HepG2 (cell line): ENCODE measurements at regions not wholly inside any gene's neighbourhood (a gene's known extent, or its start where the extent isn't known, plus 50 kb on each side); places are given as distances from the start of the nearest gene placed in this dataset.

ENCODE experiments used
- ATAC-seq: fragments of 200-7000 bp; cut with Tn5 transposase; 3 replicates; pipeline ENCODE4 v1.9.1; 2020; ENCODE audit warnings: mild to moderate bottlenecking, moderate library complexity
- BruUV-seq: library from RNA; stranded (reverse); fragments of 400-500 nt; replicated peaks from 2 replicates; lab custom pipeline; 2021; lab: Mats Ljungman, UMichigan
- CTCF ChIA-PET: fragments of 300-600 bp; formaldehyde crosslinking; extraction: SDS; loops from one replicate; lab custom pipeline; 2021; ENCODE audit warnings: low total read pairs, inconsistent platforms, low intra/inter-chr PET ratio; lab: Yijun Ruan, JAX
- POLR2A ChIA-PET: fragments of 350-600 bp; sonication (Branson Sonifier 250); formaldehyde crosslinking; loops from one replicate; lab custom pipeline; 2020; ENCODE audit warnings: antibody characterized with exemption, inconsistent platforms; lab: Yijun Ruan, JAX
- DNase-seq: peaks from one replicate; pipeline ENCODE4 v3.0.0-alpha.2; 2015; ENCODE audit warnings: low spot score
- FAIRE-seq: peaks from 3 replicates; lab custom pipeline; 2011; peaks lifted over from hg19 to GRCh38; lab: Jason Lieb, UNC
- H2AFZ ChIP-seq: one replicate; pipeline ENCODE4 v1.6.1; 2011; ENCODE audit warnings: low read length, inconsistent platforms
- H3K27ac ChIP-seq: fragments of 300-600 bp; 3 replicates; pipeline ENCODE4 v1.8.0; 2011; ENCODE audit warnings: mixed run types, mild to moderate bottlenecking, mixed read lengths, low read length, inconsistent platforms; ENCODE audit not compliant: insufficient read depth; ENCODE audit errors: extremely low read length
- H3K27me3 ChIP-seq, 2 experiments: fragments of 200-600 bp in 1 of 2; 2 replicates in 1 of 2; 3 replicates in 1 of 2; pipeline versions ENCODE4 v1.6.0 to v1.8.0; 2011; ENCODE audit warnings: low read length in 2 of 2, mild to moderate bottlenecking in 2 of 2, moderate library complexity in 2 of 2, inconsistent platforms in 1 of 2; ENCODE audit not compliant: insufficient read depth in 2 of 2, control insufficient read depth in 1 of 2
- H3K36me3 ChIP-seq, 2 experiments: fragments of 200-600 bp in 1 of 2; replicated peaks in 1 of 2; 2 replicates in 1 of 2; 3 replicates in 1 of 2; pipeline versions ENCODE4 v1.5.1 to v1.8.0; 2011; ENCODE audit warnings: low read length in 2 of 2, inconsistent platforms in 1 of 2; ENCODE audit not compliant: insufficient read depth in 2 of 2, control insufficient read depth in 1 of 2
- H3K4me1 ChIP-seq: 2 replicates; pipeline ENCODE4 v1.5.1; 2012; ENCODE audit warnings: low read length, inconsistent platforms; ENCODE audit not compliant: insufficient read depth
- H3K4me2 ChIP-seq: 2 replicates; pipeline ENCODE4 v1.6.0; 2011; ENCODE audit warnings: low read depth, low read length, inconsistent platforms
- H3K4me3 ChIP-seq, 3 experiments: fragments of 200-600 bp in 1 of 3; sonication (generic), shearing (Covaris generic) in 1 of 3; replicated peaks in 1 of 3; 2 replicates each; pipeline ENCODE4 v1.5.1; 2011 to 2016; ENCODE audit warnings: low read length in 3 of 3, inconsistent platforms in 2 of 3, low read depth in 2 of 3, mild to moderate bottlenecking in 2 of 3, control low read depth in 1 of 3, mixed read lengths in 1 of 3; ENCODE audit not compliant: insufficient read depth in 1 of 3
- H3K79me2 ChIP-seq: one replicate; pipeline ENCODE4 v1.6.1; 2011; ENCODE audit warnings: low read length, inconsistent platforms; ENCODE audit not compliant: insufficient read depth
- H3K9ac ChIP-seq: 2 replicates; pipeline ENCODE4 v1.6.0; 2011; ENCODE audit warnings: mild to moderate bottlenecking, low read depth, low read length, inconsistent platforms; ENCODE audit not compliant: insufficient read depth
- H3K9me3 ChIP-seq: 2 replicates; pipeline ENCODE4 v1.5.1; 2012; ENCODE audit warnings: mild to moderate bottlenecking, low read length
- H4K20me1 ChIP-seq: 2 replicates; pipeline ENCODE4 v1.6.0; 2011; ENCODE audit warnings: inconsistent platforms, mild to moderate bottlenecking, low read length, moderate library complexity; ENCODE audit not compliant: insufficient read depth
- ELF1 ChIP-seq: sonication (generic); formaldehyde crosslinking; IDR thresholded peaks from 2 replicates; pipeline ENCODE4 v1.4.0; 2020; ENCODE audit warnings: missing genetic modification reagents
- GLI4 ChIP-seq: sonication (generic); formaldehyde crosslinking; IDR thresholded peaks from 2 replicates; pipeline ENCODE4 v1.5.1; 2020; ENCODE audit warnings: missing genetic modification reagents, mild to moderate bottlenecking, moderate library complexity, borderline replicate concordance
- HNF4A ChIP-seq: sonication (generic); formaldehyde crosslinking; IDR thresholded peaks from 2 replicates; pipeline ENCODE4 v1.4.0; 2020; ENCODE audit warnings: missing genetic modification reagents
- JDP2 ChIP-seq: sonication (generic); formaldehyde crosslinking; IDR thresholded peaks from 2 replicates; pipeline ENCODE4 v1.8.1; 2022; ENCODE audit warnings: missing genetic modification reagents, borderline replicate concordance
- KLF9 ChIP-seq: IDR thresholded peaks from 2 replicates; pipeline ENCODE4 v1.6.1; 2016; ENCODE audit warnings: low read depth
- MAFF ChIP-seq: IDR thresholded peaks from 2 replicates; pipeline ENCODE4 v1.6.1; 2011; ENCODE audit warnings: low read depth, low read length, improper control_type of control experiment
- MXD4 ChIP-seq: IDR thresholded peaks from 2 replicates; pipeline ENCODE4 v1.6.1; 2016; ENCODE audit warnings: mild to moderate bottlenecking, missing biosample characterization, missing genetic modification reagents
- NAIF1 ChIP-seq: sonication (generic); formaldehyde crosslinking; IDR thresholded peaks from 2 replicates; pipeline ENCODE4 v1.5.0; 2020; ENCODE audit warnings: mild to moderate bottlenecking, missing genetic modification reagents, borderline replicate concordance
- NFE2L1 ChIP-seq: sonication (generic); formaldehyde crosslinking; IDR thresholded peaks from 2 replicates; pipeline ENCODE4 v1.4.0; 2020; ENCODE audit warnings: missing genetic modification reagents, mild to moderate bottlenecking, borderline replicate concordance
- NFIB ChIP-seq: sonication (generic); formaldehyde crosslinking; IDR thresholded peaks from 2 replicates; pipeline ENCODE4 v1.9.0; 2021; ENCODE audit warnings: missing genetic modification reagents, mild to moderate bottlenecking, borderline replicate concordance
- ZFP36L2 ChIP-seq: sonication (generic); formaldehyde crosslinking; IDR thresholded peaks from 2 replicates; pipeline ENCODE4 v1.4.0; 2020; ENCODE audit warnings: missing genetic modification reagents
- ZFP82 ChIP-seq: sonication (generic); formaldehyde crosslinking; IDR thresholded peaks from 2 replicates; pipeline ENCODE4 v1.5.1; 2020; ENCODE audit warnings: mild to moderate bottlenecking, missing genetic modification reagents, borderline replicate concordance
- ZNF343 ChIP-seq: sonication (generic); formaldehyde crosslinking; IDR thresholded peaks from 2 replicates; pipeline ENCODE4 v1.4.0; 2020; ENCODE audit warnings: mild to moderate bottlenecking, missing genetic modification reagents
- ZNF496 ChIP-seq: sonication (generic); formaldehyde crosslinking; IDR thresholded peaks from 2 replicates; pipeline ENCODE4 v1.8.1; 2023; ENCODE audit warnings: mild to moderate bottlenecking, moderate library complexity, missing genetic modification reagents; ENCODE audit not compliant: insufficient replicate concordance
- ZNF713 ChIP-seq: sonication (generic); formaldehyde crosslinking; IDR thresholded peaks from 2 replicates; pipeline ENCODE4 v1.4.0; 2020; ENCODE audit warnings: mild to moderate bottlenecking, missing genetic modification reagents
- ZNF83 ChIP-seq: sonication (generic); formaldehyde crosslinking; IDR thresholded peaks from 2 replicates; pipeline ENCODE4 v1.4.0; 2020; ENCODE audit warnings: missing genetic modification reagents, mild to moderate bottlenecking, borderline replicate concordance
- WGBS: methylation state at CpG from one replicate; pipeline ENCODE4 v1.1.6; 2017; ENCODE audit warnings: low lambda C conversion rate; 5-methylcytosine and 5-hydroxymethylcytosine counted together
- in situ Hi-C: cut with HindIII; loops from 2 replicates; pipeline ENCODE4 v1.10.0; 2017; ENCODE audit warnings: low pct_unique_long_range_greater_than_20kb; ENCODE audit not compliant: extremely low pct_ligation_motif_present
- intact Hi-C: fragments of 100-400 bp; cut with micrococcal nuclease; formaldehyde crosslinking; loops from one replicate; pipeline ENCODE4 v1.10.0; 2022; ENCODE audit not compliant: unreplicated experiment
- TF ChIP-seq, protein P1 (sequence below): sonication (generic); formaldehyde crosslinking; conservative IDR thresholded peaks from 2 replicates; pipeline ENCODE4 v1.4.0; 2020; ENCODE audit warnings: missing genetic modification reagents
- TF ChIP-seq, protein P2 (sequence below): sonication (generic); formaldehyde crosslinking; IDR thresholded peaks from 2 replicates; pipeline ENCODE4 v1.9.0; 2022; ENCODE audit warnings: missing genetic modification reagents, mild to moderate bottlenecking, borderline replicate concordance
- TF ChIP-seq, protein P3 (sequence below): sonication (generic); formaldehyde crosslinking; IDR thresholded peaks from 2 replicates; pipeline ENCODE4 v1.4.0; 2020; ENCODE audit warnings: missing genetic modification reagents, borderline replicate concordance

DNA sequence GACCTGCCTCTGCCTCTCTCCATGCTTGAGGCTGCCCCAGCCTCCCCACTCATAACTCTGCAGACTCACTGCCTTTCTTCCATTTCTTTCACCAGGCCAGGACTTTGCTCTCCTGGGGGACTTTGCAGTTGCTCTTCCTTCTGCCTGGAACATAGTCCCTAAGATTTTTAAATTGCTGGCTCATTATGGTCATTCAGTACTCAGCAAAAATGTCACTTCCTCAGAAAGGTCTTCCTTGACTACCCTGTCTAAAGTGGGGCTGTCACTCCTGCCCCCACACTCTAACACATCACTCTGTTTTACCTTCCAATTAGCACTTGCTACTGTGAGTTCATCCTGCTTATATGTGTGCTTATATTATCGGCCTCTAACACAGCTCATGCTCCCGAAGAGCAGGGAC is 618.2 kb downstream of the UQCRFS1 start:
- ATAC-seq (no peak), FAIRE-seq (no peak), DNase-seq (no peak)
- TF ChIP-seq NFIB (CRISPR knock-in tag) (no peak), JDP2 (CRISPR knock-in tag) (no peak), ZNF343 (CRISPR knock-in tag) (no peak), GLI4 (CRISPR knock-in tag) (no peak), ZFP82 (CRISPR knock-in tag) (no peak), ELF1 (CRISPR knock-in tag) (no peak), NFE2L1 (CRISPR knock-in tag) (no peak), MAFF (no peak), KLF9 (no peak), HNF4A (CRISPR knock-in tag) (no peak), ZNF83 (CRISPR knock-in tag) (no peak), NAIF1 (no peak), MXD4 (CRISPR knock-in tag) (no peak), ZFP36L2 (no peak), ZNF496 (CRISPR knock-in tag) (no peak), ZNF713 (no peak)
- TF ChIP-seq, protein P1, sequence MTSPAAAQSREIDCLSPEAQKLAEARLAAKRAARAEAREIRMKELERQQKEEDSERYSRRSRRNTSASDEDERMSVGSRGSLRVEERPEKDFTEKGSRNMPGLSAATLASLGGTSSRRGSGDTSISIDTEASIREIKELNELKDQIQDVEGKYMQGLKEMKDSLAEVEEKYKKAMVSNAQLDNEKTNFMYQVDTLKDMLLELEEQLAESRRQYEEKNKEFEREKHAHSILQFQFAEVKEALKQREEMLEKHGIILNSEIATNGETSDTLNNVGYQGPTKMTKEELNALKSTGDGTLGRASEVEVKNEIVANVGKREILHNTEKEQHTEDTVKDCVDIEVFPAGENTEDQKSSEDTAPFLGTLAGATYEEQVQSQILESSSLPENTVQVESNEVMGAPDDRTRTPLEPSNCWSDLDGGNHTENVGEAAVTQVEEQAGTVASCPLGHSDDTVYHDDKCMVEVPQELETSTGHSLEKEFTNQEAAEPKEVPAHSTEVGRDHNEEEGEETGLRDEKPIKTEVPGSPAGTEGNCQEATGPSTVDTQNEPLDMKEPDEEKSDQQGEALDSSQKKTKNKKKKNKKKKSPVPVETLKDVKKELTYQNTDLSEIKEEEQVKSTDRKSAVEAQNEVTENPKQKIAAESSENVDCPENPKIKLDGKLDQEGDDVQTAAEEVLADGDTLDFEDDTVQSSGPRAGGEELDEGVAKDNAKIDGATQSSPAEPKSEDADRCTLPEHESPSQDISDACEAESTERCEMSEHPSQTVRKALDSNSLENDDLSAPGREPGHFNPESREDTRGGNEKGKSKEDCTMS (CRISPR knock-in tag): no peak
- TF ChIP-seq, protein P2, sequence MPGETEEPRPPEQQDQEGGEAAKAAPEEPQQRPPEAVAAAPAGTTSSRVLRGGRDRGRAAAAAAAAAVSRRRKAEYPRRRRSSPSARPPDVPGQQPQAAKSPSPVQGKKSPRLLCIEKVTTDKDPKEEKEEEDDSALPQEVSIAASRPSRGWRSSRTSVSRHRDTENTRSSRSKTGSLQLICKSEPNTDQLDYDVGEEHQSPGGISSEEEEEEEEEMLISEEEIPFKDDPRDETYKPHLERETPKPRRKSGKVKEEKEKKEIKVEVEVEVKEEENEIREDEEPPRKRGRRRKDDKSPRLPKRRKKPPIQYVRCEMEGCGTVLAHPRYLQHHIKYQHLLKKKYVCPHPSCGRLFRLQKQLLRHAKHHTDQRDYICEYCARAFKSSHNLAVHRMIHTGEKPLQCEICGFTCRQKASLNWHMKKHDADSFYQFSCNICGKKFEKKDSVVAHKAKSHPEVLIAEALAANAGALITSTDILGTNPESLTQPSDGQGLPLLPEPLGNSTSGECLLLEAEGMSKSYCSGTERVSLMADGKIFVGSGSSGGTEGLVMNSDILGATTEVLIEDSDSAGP: no peak
- TF ChIP-seq, protein P3, sequence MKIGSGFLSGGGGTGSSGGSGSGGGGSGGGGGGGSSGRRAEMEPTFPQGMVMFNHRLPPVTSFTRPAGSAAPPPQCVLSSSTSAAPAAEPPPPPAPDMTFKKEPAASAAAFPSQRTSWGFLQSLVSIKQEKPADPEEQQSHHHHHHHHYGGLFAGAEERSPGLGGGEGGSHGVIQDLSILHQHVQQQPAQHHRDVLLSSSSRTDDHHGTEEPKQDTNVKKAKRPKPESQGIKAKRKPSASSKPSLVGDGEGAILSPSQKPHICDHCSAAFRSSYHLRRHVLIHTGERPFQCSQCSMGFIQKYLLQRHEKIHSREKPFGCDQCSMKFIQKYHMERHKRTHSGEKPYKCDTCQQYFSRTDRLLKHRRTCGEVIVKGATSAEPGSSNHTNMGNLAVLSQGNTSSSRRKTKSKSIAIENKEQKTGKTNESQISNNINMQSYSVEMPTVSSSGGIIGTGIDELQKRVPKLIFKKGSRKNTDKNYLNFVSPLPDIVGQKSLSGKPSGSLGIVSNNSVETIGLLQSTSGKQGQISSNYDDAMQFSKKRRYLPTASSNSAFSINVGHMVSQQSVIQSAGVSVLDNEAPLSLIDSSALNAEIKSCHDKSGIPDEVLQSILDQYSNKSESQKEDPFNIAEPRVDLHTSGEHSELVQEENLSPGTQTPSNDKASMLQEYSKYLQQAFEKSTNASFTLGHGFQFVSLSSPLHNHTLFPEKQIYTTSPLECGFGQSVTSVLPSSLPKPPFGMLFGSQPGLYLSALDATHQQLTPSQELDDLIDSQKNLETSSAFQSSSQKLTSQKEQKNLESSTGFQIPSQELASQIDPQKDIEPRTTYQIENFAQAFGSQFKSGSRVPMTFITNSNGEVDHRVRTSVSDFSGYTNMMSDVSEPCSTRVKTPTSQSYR (CRISPR knock-in tag): no peak
- Histone ChIP-seq H2AFZ (no peak overlapping the region), H3K4me1 (no peaks in the 10 kb centered on the region), H3K36me3 (no peaks in the 10 kb centered on the region), H3K9me3 (peaks cover 83% of the 10 kb centered on the region), H3K4me2 (no peak overlapping the region), H3K9ac (no peak overlapping the region), H3K27ac (no peak overlapping the region), H4K20me1 (no peaks in the 10 kb centered on the region), H3K27me3 (no peaks in the 10 kb centered on the region), H3K4me3 (no peak overlapping the region), H3K79me2 (no peaks in the 10 kb centered on the region)
- ChIA-PET CTCF (no interaction called here), POLR2A (no interaction called here)
- 2% methylated on average over 2 of the region's 2 CpGs for WGBS
- in situ Hi-C loops (no loop called here), intact Hi-C loops (no loop called here)
- no TSS peak for BruUV-seq
